ENCODE measurements at regions not wholly inside any gene's neighbourhood (a gene's known extent, or its start where the extent isn't known, plus 50 kb on each side); places are given as distances from the start of the nearest gene placed in this dataset.
"Not testable (repeated sequence)": the region's sequence is repeated elsewhere in the genome, so short reads cannot be mapped to it uniquely, and the experiment has no call there.

GRCh38 chr10:128579280-128579865 lies 453.1 kb upstream of the MKI67 start:
- DNase-seq (ENCODE audit: low spot score), result no peak

- DNase-seq (ENCODE audit: low spot score), result no peak
Measured at GRCh38 chr10:128579901-128580300, 453.7 kb upstream of the MKI67 start.

- not testable (repeated sequence) for DNase-seq (ENCODE audit: low spot score)
Measured at GRCh38 chr10:128583125-128583524, 456.9 kb upstream of the MKI67 start.

- DNase-seq (ENCODE audit: low spot score), result not testable (repeated sequence)
Measured at GRCh38 chr10:128586599-128586998, 460.4 kb upstream of the MKI67 start.

- no peak for DNase-seq (ENCODE audit: low spot score)
Measured at GRCh38 chr10:128587689-128588088, 461.5 kb upstream of the MKI67 start.

- no peak for DNase-seq (ENCODE audit: low spot score)
Measured at GRCh38 chr10:128588402-128588801, 462.2 kb upstream of the MKI67 start.

- DNase-seq (ENCODE audit: low spot score), result no peak
Measured at GRCh38 chr10:128594688-128595087, 468.5 kb upstream of the MKI67 start.

GRCh38 chr10:128596906-128597305 lies 470.7 kb upstream of the MKI67 start:
- DNase-seq (ENCODE audit: low spot score), result no peak

GRCh38 chr10:128599030-128599429 lies 472.8 kb upstream of the MKI67 start:
- no peak for DNase-seq (ENCODE audit: low spot score)

GRCh38 chr10:128599538-128599937 lies 473.3 kb upstream of the MKI67 start:
- DNase-seq (ENCODE audit: low spot score), result no peak

GRCh38 chr10:128602183-128602582 lies 476.0 kb upstream of the MKI67 start:
- DNase-seq (ENCODE audit: low spot score), result no peak

- no peak for DNase-seq (ENCODE audit: low spot score)
Measured at GRCh38 chr10:128604025-128604424, 477.8 kb upstream of the MKI67 start.

- no peak for DNase-seq (ENCODE audit: low spot score)
Measured at GRCh38 chr10:128605180-128605579, 479.0 kb upstream of the MKI67 start.

- no peak for DNase-seq (ENCODE audit: low spot score)
Measured at GRCh38 chr10:128606055-128606454, 479.8 kb upstream of the MKI67 start.

- no peak for DNase-seq (ENCODE audit: low spot score)
Measured at GRCh38 chr10:128608791-128609190, 482.6 kb upstream of the MKI67 start.

GRCh38 chr10:128609460-128609859 lies 483.2 kb upstream of the MKI67 start:
- no peak for DNase-seq (ENCODE audit: low spot score)

GRCh38 chr10:128610113-128610512 lies 483.9 kb upstream of the MKI67 start:
- DNase-seq (ENCODE audit: low spot score), result no peak

GRCh38 chr10:128612195-128612594 lies 486.0 kb upstream of the MKI67 start:
- DNase-seq (ENCODE audit: low spot score), result no peak

GRCh38 chr10:128612631-128613030 lies 486.4 kb upstream of the MKI67 start:
- no peak for DNase-seq (ENCODE audit: low spot score)

- DNase-seq (ENCODE audit: low spot score), result no peak
Measured at GRCh38 chr10:128614016-128614605, 487.9 kb upstream of the MKI67 start.

GRCh38 chr10:128614802-128615553 lies 488.8 kb upstream of the MKI67 start:
- no peak for DNase-seq (ENCODE audit: low spot score)

GRCh38 chr10:128617532-128617931 lies 491.3 kb upstream of the MKI67 start:
- no peak for DNase-seq (ENCODE audit: low spot score)

- DNase-seq (ENCODE audit: low spot score), result no peak
Measured at GRCh38 chr10:128622706-128623105, 496.5 kb upstream of the MKI67 start.

All from globus pallidus (tissue), 1 donor.